ENCODE measurements at regions not wholly inside any gene's neighbourhood (a gene's known extent, or its start where the extent isn't known, plus 50 kb on each side); places are given as distances from the start of the nearest gene placed in this dataset.

- H3K4me3 ChIP-seq = no peak overlapping the region
- no peaks in the 10 kb centered on the region for H3K27me3 ChIP-seq
- TF ChIP-seq POLR2A (IDR thresholded peaks at IDR 0.05) (no peak), CTCF (IDR thresholded peaks at IDR 0.05) (no peak)
- no peaks in the 10 kb centered on the region for H3K36me3 ChIP-seq
- DNase-seq = no peak
- intact Hi-C loops (cut with DNase I; ENCODE audit: low total_unique reads) = no loop called here
- H3K9me3 ChIP-seq = no peaks in the 10 kb centered on the region
- no peaks in the 10 kb centered on the region for H3K4me1 ChIP-seq
- H3K27ac ChIP-seq = no peak overlapping the region
These were observed 281.9 kb downstream of the PPP1R3A start for GRCh38 chr7:113636727-113637421.

DNA sequence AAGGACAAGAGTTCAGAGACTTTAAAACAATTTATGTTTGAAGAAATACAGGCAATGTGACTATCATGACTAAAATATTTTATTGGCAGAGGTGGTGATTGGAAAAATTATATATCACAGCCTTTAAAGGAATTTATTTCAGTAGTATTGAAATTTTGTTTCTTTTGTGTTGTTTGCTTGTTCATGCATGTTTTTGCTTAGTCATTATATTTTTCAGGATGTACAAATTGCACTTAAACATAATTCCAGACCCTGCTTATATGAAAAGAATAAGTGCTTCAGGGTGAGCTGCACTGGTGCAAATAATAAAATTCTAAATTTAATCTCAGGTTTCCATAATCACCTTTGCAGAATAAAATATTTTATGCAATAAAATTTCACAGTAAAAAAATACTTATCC is 283.3 kb downstream of the PPP1R3A start:
- Histone ChIP-seq H3K36me3 (no peaks in the 10 kb centered on the region), H3K9me3 (no peaks in the 10 kb centered on the region), H3K27me3 (no peaks in the 10 kb centered on the region), H3K4me1 (no peaks in the 10 kb centered on the region), H3K4me3 (no peak overlapping the region), H3K27ac (no peak overlapping the region)
- no peak for TF ChIP-seq POLR2A (IDR thresholded peaks at IDR 0.05)
- TF ChIP-seq CTCF (IDR thresholded peaks at IDR 0.05) = no peak
- DNase-seq = no peak
- intact Hi-C loops (cut with DNase I; ENCODE audit: low total_unique reads) = no loop called here

DNA sequence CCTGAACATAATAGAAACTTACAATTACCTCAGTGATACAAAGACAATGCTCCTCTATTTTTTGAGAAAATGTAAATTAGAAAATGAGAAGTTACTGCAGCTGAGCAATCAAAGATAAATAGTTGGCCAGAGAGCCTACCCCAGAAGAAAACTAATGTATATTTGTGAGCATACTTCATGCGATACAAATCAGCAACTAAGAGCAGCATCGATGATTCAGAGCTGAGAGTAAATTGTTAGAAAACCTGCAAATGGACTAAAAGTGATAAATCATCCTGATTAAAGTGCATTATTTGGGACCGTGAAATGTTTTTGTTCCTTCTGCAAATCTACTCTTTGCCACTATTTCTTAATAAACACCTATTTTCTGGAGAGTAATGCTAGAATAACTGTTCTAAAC is 285.7 kb downstream of the PPP1R3A start:
- TF ChIP-seq POLR2A (IDR thresholded peaks at IDR 0.05) (no peak), CTCF (IDR thresholded peaks at IDR 0.05) (no peak)
- H3K4me1 ChIP-seq = no peaks in the 10 kb centered on the region
- no peak overlapping the region for H3K4me3 ChIP-seq
- H3K27ac ChIP-seq = no peak overlapping the region
- no peaks in the 10 kb centered on the region for H3K9me3 ChIP-seq
- intact Hi-C loops (cut with DNase I; ENCODE audit: low total_unique reads) = no loop called here
- no peaks in the 10 kb centered on the region for H3K27me3 ChIP-seq
- H3K36me3 ChIP-seq = no peaks in the 10 kb centered on the region
- no peak for DNase-seq

GRCh38 chr7:113628948-113629847 is 289.6 kb downstream of the PPP1R3A start:
- no peak for DNase-seq
- H3K27me3 ChIP-seq = no peaks in the 10 kb centered on the region
- H3K9me3 ChIP-seq = no peaks in the 10 kb centered on the region
- no peak for TF ChIP-seq CTCF (IDR thresholded peaks at IDR 0.05)
- no peak for TF ChIP-seq POLR2A (IDR thresholded peaks at IDR 0.05)
- no peak overlapping the region for H3K4me3 ChIP-seq
- H3K4me1 ChIP-seq = no peaks in the 10 kb centered on the region
- no peak overlapping the region for H3K27ac ChIP-seq
- intact Hi-C loops (cut with DNase I; ENCODE audit: low total_unique reads) = no loop called here
- H3K36me3 ChIP-seq = no peaks in the 10 kb centered on the region

- no peak for DNase-seq
- TF ChIP-seq POLR2A (IDR thresholded peaks at IDR 0.05) (no peak), CTCF (IDR thresholded peaks at IDR 0.05) (no peak)
- Histone ChIP-seq H3K27ac (no peak overlapping the region), H3K27me3 (no peaks in the 10 kb centered on the region), H3K9me3 (no peaks in the 10 kb centered on the region), H3K4me1 (no peaks in the 10 kb centered on the region), H3K4me3 (no peak overlapping the region), H3K36me3 (no peaks in the 10 kb centered on the region)
- intact Hi-C loops (cut with DNase I; ENCODE audit: low total_unique reads) = no loop called here
These were observed 293.2 kb downstream of the PPP1R3A start for GRCh38 chr7:113625494-113626102.

Measured in uterus (tissue), 3 donors.